NCI-H2227 treated with DMSO at 0.1 percent for 48 hours (cell line): ENCODE measurements at regions not wholly inside any gene's neighbourhood (a gene's known extent, or its start where the extent isn't known, plus 50 kb on each side); places are given as distances from the start of the nearest gene placed in this dataset.
"Not testable (repeated sequence)": the region's sequence is repeated elsewhere in the genome, so short reads cannot be mapped to it uniquely, and the experiment has no call there.

ENCODE experiments used
- DNase-seq: peaks from one replicate; lab custom pipeline; 2025; lab: John Stamatoyannopoulos, UW

DNA sequence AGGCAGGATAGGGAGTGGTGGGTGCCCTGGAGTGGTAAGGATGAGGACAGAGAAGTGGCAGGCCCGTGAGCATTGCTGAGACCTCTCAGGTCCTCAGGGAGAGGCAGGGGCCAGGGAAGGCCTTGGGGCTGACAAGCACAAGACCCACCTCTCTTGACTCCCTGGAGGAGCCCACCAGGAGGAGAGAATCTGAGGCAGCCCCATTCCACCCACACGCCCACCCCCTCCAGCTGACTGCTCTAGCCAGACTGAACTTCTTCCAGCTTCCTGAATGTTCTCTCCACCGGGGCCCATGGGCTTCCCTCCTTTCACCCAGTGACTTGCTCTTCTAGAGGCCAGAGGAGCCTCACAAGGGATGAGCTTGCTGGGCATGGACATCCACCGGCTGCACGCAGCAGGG is 1403.0 kb downstream of the BRD1 start:
- DNase-seq, result no peak

DNA sequence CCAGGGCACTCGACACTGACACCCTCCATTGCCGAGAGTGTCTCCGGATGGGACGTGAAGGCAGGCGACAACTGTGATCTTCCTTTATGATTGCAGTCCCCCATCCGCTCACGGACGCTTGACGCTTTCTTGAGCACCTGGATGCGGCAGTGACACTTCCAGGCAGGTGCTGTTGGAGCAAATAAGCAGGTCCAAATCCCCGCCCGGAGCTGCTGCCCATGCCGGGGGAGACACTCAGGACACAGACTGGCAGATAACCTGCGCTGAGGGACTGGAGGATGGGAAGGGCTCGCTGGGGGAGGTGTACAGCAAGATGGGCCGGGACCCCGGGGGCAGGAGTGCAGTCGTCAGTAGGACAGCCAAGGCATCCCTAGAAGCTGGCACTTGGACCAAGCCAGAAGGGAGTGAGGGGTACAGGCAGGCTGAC is 1403.5 kb downstream of the BRD1 start:
- DNase-seq, result no peak

DNA sequence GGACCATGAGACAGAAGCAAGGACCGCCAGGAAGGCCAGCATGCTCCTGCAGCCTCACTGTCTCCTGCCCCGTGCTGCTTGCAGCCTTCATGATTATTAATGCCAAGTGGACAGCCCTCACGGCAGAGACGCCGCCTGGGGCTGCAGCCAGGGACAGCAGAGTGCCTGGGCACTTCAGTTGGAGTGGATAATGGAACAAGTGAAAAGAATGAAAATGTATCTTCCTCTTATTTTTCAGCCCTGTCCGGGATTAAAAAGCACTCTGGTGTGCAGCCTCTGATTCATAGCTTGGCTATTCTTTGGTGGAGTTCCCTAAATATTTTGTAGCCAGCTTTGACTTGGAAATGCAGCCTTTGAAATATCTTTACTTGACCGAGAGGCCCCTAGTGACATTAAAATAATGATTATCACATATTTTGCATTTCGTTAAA is 1404.2 kb downstream of the BRD1 start:
- no peak for DNase-seq

DNA sequence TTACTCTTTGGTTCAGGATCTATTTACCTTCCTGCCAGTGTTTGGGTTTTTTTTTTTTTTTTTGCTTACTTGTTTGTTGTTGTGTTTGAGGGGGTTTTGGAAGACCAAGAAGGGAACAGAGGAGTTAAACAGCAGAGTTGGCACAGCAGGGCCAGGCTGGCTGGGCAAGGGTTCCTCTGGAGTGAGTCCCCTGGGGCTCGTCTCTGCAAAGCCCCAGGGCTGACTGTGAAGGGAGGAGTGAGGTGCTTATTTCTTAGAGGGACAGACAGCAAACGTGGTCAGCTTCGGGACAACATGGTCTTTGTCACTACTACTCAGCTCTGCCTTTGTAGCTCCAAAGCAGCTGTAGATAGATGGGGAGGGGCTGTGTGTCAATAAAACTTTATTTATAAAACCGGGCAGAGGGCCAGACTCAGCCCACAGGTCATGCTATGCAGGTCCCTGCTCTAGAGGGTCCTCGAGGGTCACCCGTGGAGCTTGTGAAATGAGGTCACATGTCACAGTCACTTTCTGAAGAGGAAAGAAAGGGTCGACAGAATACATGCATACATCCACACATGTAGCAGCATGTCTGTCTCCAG is 1404.7 kb downstream of the BRD1 start:
- no peak for DNase-seq

DNA sequence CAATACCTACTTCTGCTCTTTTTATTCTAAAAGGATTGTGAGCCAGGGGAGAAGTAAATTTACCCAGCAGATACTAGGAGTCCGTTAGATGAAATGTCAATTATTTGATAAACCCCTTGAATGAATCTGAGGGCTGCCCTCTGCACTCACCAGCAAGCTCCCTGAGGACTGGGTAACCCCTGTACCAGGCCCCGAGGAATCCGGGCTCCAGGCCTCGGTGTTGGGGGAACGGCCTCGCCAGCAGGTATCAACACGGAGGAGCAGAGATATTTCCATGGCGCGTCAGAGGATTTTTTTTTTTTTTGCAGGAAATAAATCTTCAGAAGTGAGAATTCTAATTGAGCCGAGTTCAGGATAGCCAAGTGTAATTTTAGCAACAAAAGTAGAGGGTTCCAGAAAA is 1408.8 kb downstream of the BRD1 start:
- DNase-seq, result no peak

DNA sequence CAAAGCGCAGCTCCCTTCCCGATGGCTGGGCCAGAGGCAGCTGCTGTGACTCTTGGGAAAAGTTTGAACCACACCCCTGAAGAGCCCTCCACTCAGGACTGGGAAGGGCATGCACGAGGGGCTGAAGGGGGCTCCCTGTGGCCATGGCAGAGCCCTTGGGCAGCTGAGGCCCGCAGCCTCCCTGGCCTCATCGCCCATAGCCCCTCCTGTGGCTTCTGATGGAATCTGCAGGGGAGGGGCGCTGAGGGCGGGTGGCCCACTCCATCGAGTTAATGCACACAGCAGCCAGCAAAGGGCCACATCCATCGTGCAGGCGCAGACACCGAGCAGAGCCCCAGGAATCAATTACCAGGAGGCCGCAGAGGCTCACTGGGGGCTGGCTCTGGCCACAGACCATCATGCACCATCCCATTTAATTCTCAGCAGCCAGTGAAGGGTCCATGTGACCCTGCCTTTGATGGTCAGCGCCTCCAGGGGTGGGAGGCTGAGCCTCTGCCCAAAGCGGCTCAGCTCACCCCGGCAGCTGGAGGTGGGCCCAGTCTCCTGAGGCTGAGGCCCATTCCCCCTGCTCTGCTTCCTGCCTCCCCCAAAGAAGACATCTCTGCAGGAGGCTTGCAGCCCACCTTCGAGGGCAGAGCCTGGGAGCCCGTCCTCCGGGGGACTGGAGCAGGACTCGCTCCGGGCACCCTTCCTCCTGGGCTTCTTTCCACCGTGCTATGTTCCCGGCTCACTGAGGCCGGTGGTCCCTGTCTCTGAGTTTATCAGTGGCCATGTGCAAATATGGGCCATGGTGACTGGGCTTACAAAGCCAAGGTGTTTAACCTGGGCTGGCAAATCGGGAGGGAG is 1410.2 kb downstream of the BRD1 start:
- no peak for DNase-seq

DNA sequence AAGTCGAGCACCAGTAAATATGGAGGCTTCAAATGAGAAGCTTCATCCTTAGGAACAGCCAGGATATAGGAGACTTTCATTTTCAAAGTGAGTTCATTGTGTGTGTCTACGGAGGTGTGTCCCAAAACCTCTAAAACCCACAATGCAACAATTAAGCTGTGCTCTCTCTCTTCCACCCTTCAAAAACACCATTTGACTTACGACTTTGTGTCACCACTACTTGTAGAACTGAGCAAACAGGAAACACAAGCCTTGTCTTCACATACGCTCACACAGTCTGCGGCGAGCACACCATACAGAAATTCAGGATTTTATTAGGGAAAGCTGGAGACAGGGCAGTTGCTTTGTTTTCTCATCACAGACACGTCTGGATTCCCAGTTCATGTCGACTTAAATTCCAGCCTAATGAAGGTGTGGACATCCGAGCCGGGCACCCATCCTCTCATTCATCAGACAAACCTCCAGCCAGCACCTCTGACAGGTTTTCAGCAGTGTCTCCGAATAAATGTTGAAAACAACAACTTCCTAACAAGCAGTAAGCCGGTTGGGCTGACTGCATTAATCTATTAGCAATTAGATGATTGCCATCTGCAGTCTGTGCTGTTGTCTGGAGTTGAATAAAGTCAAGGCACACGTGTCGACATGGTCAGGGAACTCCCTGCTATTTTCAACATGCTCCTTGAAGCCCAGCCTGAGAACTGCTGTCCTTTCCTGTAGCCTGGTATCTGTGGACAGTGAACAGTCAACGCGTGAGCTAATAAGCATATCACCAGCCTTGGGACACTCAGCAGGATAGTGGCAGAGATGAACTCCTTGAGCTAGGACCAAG is 1411.1 kb downstream of the BRD1 start:
- no peak for DNase-seq

DNA sequence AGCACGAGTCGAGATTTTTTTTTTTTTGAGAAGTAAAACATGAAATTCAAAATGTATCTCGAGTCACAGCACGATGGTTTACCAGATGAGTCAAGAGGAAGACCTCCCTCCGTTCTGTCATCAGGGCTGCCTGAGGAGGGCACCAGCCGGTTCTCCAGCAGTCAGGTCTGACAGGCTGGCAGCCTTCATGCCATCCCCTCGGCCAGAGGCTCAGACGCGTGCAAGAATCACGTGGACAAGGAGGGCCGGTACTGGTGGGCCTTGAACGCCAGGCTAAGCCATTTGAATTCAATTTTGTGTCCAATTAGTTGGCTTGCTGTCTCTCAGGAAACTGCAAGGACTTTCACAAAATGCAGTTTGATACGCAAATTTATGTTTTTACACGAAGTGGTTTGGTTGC is 1412.2 kb downstream of the BRD1 start:
- no peak for DNase-seq

DNA sequence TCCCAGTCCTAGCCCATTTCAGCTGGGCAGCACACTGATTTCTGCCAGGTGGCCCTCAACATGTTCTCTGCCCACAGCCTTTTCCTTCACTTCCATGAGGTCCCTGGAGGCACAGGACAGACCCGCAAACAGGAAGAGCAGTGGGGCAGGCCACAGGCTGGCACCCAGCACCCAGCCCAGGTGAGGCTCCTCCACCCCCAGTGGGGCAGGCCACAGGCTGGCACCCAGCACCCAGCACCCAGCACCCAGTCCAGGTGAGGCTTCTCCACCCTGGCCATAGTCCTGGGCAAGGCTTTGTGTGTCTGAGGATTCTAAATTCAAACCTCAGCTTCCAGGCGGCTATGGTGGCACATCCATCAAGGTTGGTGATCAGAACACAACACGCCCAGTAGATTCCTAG is 1413.0 kb downstream of the BRD1 start:
- no peak for DNase-seq

DNA sequence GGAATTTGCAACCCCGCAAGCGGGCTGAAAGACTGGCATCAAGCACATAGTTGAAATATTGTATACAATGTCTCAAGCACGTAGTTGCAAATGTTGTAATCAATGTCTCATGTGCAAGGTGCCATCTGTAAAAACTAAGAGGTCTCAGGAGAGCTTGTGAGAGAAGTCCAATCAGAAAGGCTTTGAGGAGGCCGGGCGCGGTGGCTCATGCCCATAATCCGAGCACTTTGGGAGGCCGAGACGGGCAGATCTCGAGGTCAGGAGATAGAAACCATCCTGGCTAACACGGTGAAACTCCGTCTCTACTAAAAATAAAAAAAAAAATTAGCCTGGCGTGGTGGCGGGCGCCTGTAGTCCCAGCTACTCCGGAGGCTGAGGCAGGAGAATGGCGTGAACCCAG is 1414.7 kb downstream of the BRD1 start:
- DNase-seq, result not testable (repeated sequence)

DNA sequence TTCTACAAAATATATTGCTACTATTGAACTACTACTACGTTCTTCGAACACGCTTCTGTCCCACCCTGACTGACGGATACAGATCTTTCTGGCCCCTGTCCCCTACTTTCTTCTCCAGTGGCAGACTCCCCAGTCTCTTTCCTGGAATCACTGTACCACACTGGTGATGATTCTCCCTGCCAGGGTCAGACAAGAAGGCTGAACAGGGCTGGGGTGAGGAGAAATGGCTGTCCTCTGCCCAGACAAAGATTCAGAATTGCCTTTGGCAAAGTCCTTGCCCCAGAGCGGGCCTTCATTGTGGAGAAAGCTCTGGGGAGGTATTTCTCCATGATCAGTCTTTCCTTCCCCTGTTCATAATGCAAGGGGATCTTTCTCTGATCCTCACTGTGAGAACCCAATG is 1417.1 kb downstream of the BRD1 start:
- DNase-seq, result no peak

DNA sequence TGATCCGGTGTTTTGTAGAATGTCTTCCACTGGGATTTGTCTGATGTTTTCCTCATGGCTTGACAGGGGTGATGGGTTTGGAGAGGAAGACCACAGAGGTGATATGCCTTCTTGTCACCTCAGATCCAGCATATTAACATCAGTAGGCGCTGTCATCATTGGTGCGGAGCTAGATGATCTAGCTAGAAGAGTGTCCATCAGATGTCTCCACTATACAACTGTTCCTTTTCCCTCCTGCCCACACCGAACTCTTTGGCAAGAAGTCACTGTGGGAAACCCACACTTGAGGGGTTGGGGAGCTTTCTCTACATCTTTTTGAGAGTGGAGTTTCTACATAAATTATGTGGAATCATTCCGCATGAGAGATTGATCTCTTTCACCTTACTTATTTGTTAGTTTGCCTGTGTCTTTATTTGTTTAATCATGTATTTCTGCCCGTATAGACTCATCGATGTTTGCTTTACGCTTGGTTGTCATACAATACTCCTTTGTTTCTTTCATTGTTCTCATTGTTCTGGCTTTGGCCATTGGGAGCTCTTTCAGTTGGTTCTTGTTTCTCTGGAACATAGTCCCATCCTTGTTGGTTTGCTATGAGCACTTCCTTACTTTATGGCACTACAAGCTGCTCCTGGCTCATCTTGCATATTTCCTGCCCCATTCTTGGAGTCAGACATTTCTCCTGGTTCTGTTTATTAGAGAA is 1420.3 kb downstream of the BRD1 start:
- no peak for DNase-seq

DNA sequence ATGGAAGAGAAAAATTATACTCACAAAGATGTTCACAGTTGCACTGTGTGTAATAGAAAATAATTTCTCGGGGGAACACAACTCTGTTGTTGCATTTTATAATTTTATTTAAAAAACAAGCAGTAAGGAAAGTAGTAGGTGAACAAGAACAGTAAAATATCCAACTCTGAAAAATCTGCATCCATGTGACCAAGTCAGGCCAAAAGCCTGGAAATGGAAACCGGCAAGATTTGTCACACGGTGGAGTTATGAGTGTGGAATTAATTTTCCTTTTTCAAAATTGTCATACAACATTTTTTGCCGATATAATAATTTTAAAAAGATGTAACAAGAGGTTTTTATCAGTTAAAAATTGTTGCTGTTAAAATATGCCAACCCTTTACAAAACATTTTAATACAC is 1421.5 kb downstream of the BRD1 start:
- no peak for DNase-seq

DNA sequence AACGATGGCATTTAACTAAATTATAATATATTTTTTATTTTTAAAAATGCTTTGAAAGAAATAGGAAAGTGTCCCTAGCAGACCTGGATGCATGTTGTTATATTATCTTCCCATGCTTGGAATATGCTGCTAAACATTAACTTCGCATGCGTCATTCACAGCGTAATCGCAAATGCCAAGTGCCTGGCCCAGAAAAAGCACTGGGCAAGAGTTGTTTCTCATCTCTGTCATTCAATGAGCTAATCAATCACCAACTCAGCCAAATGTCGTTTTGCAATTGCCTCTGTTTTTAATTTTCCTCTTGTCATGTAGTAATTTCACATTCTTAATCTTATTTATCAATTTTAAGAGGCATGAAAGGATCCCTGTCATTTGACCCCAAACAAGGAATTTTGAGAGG is 1421.9 kb downstream of the BRD1 start:
- DNase-seq, result no peak

DNA sequence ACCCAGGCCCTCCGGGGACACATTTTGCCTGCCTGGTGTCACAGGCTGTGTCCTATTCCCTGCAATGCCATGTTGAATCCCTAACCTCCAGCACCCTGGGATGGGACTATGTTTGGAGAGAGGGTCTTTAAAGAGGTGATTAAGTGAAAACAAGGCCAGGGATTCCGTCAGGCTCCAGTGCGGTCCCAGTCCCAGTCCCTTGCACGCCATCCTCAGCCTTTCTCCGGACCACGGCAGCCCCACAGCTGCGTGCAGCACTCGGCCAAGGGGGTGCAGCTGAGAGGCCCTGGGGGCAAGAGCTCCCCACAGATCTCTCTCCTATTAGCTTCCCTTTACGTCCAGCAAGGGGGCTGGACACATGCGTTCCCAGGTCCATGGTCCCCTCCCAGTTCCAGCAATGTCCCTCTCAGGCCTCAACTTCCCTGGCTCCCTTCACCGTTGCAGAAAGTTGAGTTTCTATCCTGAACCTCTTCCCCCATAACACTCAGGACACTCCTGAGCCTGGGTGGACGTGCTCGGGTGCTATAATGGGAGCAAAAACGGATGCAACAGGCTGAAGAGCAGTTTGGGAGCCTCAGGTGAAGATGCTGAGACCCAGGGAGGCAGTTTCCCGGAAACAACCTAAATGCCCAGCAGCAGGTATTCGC is 1422.7 kb downstream of the BRD1 start:
- no peak for DNase-seq

DNA sequence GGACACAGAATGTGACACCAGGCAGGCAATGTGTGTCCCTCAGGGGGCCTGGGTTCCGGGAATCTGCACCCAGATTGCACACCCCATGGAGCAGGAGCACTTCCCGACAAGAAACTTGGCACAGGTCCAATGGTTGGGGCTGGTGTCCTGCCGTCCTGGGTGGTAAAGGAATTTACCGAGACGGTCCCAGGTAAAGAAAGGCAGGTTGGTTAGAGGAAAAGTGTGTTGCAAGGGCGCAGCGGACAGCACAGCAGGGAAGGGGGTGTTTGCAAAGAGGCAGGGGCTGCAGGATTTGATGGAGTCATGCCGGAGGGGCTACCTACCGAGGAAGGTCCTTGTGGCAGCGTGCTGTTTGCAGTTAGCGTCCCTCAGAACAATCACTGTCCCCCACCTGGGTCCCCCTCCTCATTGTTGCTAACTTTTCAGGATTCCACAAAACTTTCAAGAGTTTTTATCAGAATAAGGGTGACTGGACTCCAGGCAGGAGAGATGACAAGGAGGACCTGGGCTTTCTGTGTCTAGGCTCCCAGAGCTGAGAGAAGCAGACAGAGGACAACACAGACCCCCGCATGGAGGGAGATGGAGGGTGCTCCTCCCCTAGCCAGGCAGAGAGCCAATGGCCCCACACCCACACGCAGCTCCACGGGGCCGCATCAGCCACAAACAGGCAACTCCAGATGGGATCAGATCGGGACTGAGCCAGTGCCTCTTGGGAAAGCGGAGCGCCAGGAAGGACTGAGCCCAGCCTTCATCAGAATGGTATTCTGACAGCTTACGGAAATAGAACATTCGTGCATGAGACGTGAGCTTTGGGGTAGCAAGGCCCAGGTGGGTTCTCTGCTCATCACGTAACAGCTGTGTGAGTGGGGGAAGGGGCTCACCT is 1423.9 kb downstream of the BRD1 start:
- no peak for DNase-seq

DNA sequence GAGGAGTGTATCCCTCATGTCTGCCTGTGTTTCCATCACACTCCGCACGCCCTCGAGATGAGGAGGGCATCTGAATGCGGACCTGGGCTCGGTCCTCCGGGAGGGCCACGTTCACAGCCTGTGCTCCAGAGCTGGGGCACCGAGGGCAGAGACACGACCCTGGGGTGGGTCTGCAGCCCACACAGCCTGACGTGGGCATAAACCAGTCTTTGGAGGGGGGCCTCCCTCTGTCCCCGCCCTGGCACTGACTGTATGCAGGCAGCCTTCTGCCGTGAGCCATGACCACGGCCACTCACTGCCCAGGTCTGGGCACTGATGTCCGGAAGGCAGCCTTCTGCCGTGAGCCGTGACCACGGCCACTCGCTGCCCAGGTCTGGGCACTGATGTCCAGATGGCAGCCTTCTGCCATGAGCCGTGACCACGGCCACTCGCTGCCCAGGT is 1425.1 kb downstream of the BRD1 start:
- DNase-seq, result no peak

DNA sequence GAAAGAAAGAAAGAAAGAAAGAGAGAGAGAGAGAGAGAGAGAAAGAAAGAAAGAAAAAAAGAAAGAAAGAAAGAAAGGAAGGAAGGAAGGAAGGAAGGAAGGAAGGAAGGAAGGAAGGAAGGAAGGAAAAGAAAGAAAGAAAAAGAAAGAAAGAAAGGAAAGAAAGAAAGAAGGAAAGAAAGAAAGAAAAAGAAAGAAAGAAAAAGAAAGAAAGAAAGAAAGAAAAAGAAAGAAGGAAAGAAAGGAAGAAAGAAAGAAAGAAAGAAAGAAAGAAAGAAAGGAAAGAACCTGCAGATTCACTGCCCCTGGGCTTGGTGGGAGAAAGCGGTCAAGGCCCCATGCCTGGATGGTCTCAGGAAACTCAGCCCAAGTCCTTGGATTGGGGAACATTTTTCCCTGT is 1426.2 kb downstream of the BRD1 start:
- DNase-seq, result not testable (repeated sequence)

DNA sequence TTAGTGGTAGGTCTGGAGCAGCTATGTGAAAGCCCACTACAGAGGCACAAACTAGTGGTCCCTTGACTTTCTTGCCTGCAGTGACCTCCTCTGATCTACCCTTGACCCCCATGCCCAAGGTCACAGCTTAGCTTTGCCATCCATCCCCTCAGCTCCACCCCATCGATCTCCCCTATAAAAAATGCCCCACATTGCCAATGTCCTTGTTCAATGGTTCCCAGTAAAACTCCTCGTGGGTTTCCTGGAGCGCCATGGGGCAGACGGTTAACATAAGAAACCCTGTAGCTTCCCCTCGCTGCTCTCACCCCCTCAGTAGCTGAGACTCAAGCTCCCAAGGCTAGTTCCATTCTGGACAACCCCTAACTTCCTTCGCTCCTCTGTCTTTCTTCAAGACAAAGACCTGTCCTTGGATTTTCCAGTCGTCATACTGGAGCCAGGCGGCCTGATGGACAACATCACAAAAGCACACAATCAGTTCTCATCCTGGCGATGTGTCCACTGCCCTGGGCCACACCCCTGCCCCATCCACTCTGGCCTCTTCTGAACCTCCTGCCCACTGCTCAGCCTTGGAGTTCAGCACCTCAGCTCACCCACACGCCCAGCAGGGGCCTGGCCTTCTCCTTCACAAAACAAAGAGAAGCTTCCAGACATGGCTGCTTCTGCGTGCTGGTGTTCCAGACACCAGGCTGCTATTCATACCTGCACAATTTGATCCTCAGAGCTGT is 1429.3 kb downstream of the BRD1 start:
- DNase-seq, result no peak
